ENCODE measurements at regions not wholly inside any gene's neighbourhood (a gene's known extent, or its start where the extent isn't known, plus 50 kb on each side); places are given as distances from the start of the nearest gene placed in this dataset.

- no peak overlapping the region for H3K4me3 Mint-ChIP-seq (ENCODE audit: unreplicated experiment)
- peaks cover 3% of the 10 kb centered on the region for H3K9me3 Mint-ChIP-seq (ENCODE audit: low read depth)
- no peak for TF ChIP-seq CTCF (IDR thresholded peaks at IDR 0.05)
- no peaks in the 10 kb centered on the region for H3K4me1 Mint-ChIP-seq (ENCODE audit: low read depth)
- no peak overlapping the region for H3K27ac Mint-ChIP-seq (ENCODE audit: unreplicated experiment)
- H3K27me3 Mint-ChIP-seq (ENCODE audit: low read depth) = peaks cover 1% of the 10 kb centered on the region
- DNase-seq (ENCODE audit: low spot score) = no peak
- no peaks in the 10 kb centered on the region for H3K36me3 Mint-ChIP-seq (ENCODE audit: low read depth)
Observed at GRCh38 chr12:112713471-112713870, 78.1 kb upstream of the RPH3A start.

GRCh38 chr12:112714166-112714710 lies 77.3 kb upstream of the RPH3A start:
- H3K4me1 Mint-ChIP-seq (ENCODE audit: low read depth) = no peaks in the 10 kb centered on the region
- no peak for TF ChIP-seq CTCF (IDR thresholded peaks at IDR 0.05)
- H3K27ac Mint-ChIP-seq (ENCODE audit: unreplicated experiment) = no peak overlapping the region
- DNase-seq (ENCODE audit: low spot score) = no peak
- H3K4me3 Mint-ChIP-seq (ENCODE audit: unreplicated experiment) = no peak overlapping the region
- H3K9me3 Mint-ChIP-seq (ENCODE audit: low read depth) = peaks cover 3% of the 10 kb centered on the region
- H3K36me3 Mint-ChIP-seq (ENCODE audit: low read depth) = no peaks in the 10 kb centered on the region
- peaks cover 1% of the 10 kb centered on the region for H3K27me3 Mint-ChIP-seq (ENCODE audit: low read depth)

DNA sequence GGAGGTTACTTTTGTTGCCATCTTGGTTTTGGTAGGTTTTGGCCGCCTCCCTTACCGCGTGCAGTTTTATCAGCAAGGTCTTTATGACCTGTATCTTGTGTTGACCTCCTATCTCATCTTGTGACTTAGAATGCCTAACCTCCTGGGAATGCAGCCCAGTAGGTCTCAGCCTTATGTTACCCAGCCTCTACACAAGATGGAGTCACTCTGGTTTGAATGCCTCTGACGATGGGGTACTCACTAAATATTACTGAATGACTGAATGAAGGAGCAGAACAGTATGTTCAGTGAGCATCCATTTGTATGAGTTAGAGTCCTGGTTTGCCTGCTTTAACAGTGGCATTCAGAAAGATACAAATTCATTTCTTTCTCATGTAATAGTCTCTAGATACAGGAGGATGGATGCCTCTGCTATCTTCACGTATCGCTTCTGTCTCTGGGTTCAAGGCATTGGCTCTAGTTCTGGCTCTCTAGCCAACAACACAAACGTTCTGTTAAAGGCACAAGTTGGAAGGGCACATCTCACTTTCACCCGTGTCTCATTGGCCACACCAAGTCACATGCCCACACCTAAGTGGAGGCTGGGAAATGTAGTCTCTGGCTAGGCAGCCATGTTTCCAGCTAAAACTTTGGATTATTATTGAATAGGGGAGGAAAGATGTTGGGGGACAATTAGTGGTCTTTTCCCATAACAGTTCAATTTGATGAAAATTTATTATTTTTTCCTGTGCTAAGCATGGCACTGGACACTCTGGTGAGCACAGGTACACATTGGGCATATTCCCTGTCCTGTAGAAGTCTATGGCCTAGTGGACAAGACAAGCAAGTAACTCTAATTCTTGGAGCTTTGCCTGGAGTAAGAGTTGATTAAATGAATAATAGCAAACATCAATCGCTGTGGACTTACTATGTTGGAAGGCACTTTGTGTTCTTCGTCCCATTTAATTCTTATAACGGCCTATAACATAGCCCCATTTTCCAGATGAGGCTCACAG lies 75.2 kb upstream of the RPH3A start:
- Mint-ChIP-seq H3K4me3 (ENCODE audit: unreplicated experiment) (no peak overlapping the region), H3K9me3 (ENCODE audit: low read depth) (peaks cover 8% of the 10 kb centered on the region), H3K27ac (ENCODE audit: unreplicated experiment) (no peak overlapping the region), H3K4me1 (ENCODE audit: low read depth) (no peaks in the 10 kb centered on the region), H3K36me3 (ENCODE audit: low read depth) (no peaks in the 10 kb centered on the region), H3K27me3 (ENCODE audit: low read depth) (peaks cover 1% of the 10 kb centered on the region)
- no peak for DNase-seq (ENCODE audit: low spot score)
- TF ChIP-seq CTCF (IDR thresholded peaks at IDR 0.05) = no peak

DNA sequence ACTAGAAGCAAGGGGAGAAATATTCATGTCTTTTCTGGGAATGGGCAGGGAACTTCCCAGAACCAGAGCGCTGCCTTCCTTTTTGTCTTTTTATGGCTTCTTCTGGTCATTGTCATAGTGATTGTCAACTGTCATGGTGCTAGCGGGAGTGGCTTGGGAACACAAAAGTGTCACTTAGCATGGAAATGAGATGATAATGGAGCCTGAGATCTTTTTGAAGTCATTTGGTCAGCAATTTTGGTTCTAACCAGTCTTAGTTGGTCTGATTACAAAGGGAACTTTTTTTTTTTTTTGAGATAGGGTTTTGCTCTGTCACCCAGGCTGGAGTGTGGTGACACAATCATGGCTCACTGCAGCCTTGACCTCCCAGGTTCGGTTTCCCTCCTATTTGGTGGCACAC lies 62.7 kb upstream of the RPH3A start:
- Mint-ChIP-seq H3K4me3 (ENCODE audit: unreplicated experiment) (no peak overlapping the region), H3K27ac (ENCODE audit: unreplicated experiment) (no peak overlapping the region), H3K4me1 (ENCODE audit: low read depth) (no peaks in the 10 kb centered on the region), H3K27me3 (ENCODE audit: low read depth) (peaks cover 2% of the 10 kb centered on the region), H3K36me3 (ENCODE audit: low read depth) (no peaks in the 10 kb centered on the region), H3K9me3 (ENCODE audit: low read depth) (no peaks in the 10 kb centered on the region)
- no peak for DNase-seq (ENCODE audit: low spot score)
- no peak for TF ChIP-seq CTCF (IDR thresholded peaks at IDR 0.05)

- no peaks in the 10 kb centered on the region for H3K36me3 Mint-ChIP-seq (ENCODE audit: low read depth)
- H3K4me1 Mint-ChIP-seq (ENCODE audit: low read depth) = no peaks in the 10 kb centered on the region
- no peak for DNase-seq (ENCODE audit: low spot score)
- H3K9me3 Mint-ChIP-seq (ENCODE audit: low read depth) = no peaks in the 10 kb centered on the region
- H3K27me3 Mint-ChIP-seq (ENCODE audit: low read depth) = peaks cover 2% of the 10 kb centered on the region
- no peak overlapping the region for H3K4me3 Mint-ChIP-seq (ENCODE audit: unreplicated experiment)
- no peak for TF ChIP-seq CTCF (IDR thresholded peaks at IDR 0.05)
- no peak overlapping the region for H3K27ac Mint-ChIP-seq (ENCODE audit: unreplicated experiment)
Observed at GRCh38 chr12:112734859-112735695, 56.5 kb upstream of the RPH3A start.
